Activated CD8-positive, alpha-beta memory T cell treated with anti-CD3 and anti-CD28 coated beads for 24 hours (primary cell): ENCODE measurements at regions not wholly inside any gene's neighbourhood (a gene's known extent, or its start where the extent isn't known, plus 50 kb on each side); places are given as distances from the start of the nearest gene placed in this dataset.

ENCODE experiments used
- DNase-seq: peaks from one replicate; pipeline ENCODE4 v3.0.0-alpha.2; 2020

DNA sequence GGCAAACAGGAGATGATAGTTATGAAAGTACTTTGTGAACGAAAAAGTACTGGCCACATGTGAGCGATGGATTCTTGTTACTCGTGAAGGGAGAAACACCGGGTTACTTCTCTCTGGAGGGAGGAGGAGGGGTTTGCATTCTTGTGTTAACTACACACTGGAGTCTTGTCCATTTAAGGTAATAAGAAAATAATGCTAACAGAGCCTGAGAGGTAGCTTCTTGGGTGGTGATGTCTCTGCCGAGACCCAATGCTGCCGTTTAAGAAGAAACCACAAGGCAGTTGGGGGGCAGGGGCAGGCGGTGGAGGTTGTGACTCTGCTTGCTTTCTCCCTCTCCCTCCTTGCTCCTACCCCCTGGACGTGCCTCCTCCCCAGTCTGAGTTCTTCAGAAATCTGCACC is 100.9 kb upstream of the ROPN1 start:
- DNase-seq: no peak

DNA sequence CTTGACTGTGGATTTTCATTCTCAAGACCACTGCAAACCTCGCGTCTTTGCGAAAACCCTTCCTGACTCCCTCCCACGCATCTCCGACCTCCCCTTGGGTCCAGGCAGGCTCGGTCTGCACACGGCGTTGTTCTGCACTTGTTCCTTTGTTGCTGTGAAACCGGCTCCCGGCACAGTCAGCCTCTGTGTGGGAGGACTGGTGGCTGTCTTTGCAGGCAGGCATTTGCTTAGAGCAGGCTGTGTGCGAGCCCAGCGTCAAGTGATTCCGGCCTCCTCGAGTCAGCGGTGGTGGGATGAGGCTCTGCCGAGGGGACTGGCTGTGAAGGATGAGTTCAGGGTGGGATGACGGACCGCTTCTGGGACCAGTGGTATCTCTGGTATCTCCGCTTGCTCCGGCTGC is 102.6 kb upstream of the ROPN1 start:
- no peak for DNase-seq

DNA sequence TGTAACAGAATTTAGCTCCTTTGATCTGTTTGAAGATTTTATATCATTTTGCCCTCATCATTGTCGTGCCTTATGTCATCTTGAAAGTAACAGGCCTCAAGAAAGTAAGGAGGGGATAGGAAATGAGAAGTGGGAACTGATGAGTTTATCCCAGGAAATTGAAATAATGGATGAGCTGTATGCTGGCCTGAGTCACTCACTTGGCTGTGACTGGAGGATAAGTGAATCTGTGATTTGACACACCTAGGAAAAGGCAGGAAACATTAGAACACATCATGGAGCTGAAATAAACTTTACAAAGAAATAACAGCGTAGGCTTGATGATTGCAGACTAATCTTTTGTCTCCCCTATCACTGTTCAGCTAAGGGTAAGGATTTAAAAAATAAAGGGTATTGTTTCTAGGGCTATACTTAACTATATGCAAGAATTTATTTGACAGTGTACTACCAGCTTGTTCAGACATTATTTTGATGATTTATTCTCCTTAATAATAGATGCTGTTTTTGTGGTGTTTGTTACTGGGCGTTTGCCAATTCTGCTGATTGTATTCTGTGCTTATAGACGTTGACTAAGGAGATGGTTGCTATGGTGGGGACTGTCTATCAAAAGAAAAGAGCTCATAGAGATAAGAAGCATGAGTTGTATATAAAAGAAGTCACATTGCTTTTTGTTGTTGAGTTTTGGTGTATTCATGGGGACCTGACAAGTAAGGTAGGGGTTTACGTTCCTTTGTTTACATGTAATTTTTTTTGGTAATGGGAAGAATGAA is 105.6 kb upstream of the ROPN1 start:
- no peak for DNase-seq

DNA sequence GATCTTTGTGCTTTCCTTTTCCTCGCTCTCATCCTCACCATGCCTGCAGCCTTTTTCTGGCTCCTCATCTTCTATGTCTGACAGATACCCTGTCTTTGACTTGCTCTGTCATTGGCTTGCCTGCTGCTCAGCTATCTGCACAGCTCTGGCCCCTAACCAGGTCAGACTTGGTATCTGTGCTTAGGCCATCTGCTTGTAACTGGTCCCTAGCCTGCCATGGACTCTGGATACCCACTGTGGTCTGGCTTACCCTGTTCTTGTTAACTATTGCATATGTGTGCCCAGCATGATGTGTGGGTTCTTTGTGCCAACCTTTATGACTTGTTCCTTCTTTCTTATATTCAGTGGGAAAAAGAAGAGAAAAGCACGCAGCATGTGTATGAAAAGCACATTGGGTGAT is 109.7 kb upstream of the ROPN1 start:
- no peak for DNase-seq

DNA sequence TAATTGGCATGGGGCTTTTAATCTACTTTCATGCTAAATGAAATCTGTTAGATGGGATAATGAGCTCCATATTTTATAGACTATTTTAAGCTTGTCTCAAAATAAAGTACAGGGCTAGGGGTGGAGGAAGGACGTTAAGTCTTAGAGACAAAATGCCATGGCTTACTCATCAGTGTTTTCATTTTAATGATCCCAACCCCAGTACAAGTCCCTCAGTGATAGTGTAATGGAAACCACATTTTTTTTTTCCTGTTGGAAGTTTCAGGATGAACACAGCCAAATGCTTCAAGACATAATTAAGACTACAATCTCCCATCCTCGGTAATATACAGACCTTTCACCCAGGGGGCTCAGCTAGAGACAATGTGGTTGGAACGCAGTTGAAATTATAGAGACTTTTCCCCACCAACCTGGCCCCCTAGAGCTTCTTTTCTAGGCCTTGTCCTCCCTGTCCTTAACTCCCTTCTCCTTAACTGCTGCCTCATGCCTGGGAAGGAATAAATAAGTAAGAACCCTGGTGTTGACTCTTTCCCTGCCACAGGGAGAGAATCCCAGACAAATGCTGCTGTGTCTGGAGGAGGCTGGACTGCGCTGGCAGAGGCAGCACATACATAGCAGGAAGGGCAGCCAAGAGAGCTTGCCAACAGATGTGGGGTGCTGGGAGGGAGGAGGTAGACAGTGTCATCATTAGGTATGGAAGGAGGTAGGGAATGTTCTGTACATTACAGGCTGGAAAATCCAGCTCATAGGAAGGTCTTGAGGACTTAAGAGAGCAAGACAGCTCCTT is 115.4 kb upstream of the ROPN1 start:
- DNase-seq: no peak

DNA sequence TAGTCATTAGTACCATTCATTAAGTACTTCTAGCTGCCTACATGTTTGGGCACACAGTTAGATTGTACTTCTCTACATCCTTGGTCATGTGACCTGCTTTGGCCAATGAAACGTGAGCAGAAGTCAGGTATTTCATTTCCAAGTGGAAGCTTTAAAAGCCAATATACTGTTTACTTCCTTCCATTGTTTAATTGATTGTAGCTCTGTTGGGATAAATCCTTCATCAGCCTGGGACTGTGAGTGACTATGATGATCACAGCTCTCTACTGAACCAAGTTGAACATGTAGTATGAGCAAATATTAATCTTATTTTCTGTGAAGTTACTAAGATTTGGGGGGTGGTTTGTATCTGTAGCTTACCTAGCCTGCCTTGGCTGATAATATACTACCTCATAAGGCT is 116.5 kb upstream of the ROPN1 start:
- no peak for DNase-seq

DNA sequence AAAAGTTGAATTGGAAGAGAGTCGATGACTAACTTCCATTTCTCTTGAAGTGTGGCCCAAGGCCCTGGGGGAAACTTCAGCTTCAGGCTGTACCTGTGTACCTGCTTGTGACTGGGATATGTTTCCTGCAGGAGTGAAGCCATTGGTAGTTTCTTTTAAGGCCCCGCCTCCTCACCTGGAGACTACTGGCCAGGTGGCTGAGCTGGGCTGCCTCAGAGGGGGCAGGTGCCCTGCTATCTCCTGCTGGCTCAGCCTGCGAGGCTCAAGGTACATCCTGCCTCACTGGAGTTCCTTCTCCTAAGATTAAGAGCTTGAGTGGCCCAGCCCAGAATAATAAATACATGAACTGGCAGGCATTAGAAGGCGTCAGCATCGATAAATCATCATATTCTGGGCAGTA is 121.6 kb upstream of the ROPN1 start:
- DNase-seq: no peak

DNA sequence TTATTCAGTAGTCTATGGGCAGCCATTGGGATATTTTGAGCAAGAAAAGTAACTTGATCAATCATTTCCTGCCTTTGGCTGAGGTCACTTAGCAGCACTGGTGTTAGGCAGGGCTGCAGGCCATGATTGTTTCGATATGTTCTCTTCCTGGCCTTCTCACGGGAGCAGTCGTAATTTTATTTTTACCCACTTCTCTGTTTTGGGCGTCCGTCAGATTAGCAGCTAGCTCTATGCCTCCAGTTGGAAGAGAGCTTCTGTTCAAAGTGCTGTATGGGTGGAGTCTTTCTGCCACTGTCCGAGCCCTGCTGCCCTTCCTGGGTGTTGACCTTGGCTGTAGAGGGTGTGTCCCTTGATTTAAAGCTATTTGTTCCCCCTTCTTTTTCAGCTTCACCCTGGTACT is 123.4 kb upstream of the ROPN1 start:
- no peak for DNase-seq

DNA sequence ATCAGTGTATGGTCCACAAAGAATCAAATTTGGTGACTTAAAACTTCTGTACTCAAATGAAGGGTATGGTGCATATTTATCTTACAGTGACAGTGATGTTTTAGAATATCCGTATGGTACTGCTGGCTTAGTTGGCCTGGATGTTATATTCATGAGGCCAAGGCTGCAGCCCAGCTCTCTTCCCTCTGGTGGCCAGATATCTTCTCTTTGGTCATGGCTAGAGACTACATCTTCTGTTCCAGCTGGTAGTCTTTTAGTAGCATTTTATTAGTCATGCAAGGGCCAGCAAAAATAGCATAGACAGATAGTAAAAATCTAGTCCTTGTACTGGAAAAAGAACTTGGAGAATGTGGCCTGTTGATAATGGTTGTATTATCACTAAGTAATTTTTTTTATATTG is 124.0 kb upstream of the ROPN1 start:
- no peak for DNase-seq

DNA sequence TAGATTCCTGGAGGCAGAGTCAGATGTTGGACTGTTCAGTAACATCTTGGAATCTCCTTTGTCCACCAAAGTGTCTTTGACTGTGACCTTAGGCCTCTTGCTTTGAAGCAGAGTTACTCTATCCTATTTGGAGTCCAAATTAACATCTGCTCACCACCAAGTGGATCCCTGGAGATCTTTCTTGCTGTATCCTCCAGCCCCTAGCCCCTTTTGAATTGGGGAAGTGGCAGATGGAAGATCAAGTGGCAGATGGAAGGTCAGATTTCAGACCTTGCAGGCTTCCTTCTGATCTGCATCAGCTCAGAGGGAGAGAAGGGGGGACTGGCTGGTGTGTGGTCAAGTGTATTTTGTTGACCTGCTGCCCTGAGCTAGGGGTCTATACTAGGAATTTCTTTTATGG is 125.0 kb upstream of the ROPN1 start:
- no peak for DNase-seq

DNA sequence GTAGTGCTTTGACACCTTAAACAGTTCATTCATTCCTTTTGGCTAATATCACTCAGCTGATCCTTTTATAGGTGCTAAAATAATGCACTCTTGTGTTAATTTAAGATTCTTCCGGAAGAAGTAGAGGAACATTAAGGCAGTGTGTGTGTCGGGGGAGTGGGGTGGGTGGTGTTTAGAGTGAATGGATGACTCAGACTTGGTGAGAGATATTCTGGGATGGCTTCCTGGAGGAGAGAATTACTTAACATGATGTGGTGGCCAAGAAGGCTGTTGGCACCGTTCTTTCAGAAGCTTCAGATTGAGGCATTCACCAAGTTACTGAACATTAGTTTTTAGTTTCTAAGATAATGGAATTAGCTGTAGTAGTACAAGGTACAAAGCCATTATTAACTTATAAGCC is 125.6 kb upstream of the ROPN1 start:
- no peak for DNase-seq

DNA sequence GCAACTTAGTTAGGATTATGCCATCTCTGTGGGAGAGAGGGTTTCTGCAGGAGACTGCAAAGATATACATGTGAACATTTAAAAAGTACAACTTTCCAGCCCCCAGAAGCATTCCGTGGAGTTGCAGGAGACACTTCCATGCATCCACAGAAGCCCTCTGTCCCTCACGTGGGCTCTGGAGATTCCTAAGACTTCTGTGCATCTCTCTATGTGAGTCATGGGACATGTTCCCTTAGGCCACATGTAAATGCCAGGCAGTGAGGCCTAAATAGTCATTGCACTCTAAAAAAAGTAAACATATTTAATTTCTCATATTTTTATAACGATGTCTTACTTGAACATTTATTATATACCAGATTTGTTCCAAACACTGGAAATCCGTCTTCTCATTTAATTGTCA is 126.5 kb upstream of the ROPN1 start:
- no peak for DNase-seq

DNA sequence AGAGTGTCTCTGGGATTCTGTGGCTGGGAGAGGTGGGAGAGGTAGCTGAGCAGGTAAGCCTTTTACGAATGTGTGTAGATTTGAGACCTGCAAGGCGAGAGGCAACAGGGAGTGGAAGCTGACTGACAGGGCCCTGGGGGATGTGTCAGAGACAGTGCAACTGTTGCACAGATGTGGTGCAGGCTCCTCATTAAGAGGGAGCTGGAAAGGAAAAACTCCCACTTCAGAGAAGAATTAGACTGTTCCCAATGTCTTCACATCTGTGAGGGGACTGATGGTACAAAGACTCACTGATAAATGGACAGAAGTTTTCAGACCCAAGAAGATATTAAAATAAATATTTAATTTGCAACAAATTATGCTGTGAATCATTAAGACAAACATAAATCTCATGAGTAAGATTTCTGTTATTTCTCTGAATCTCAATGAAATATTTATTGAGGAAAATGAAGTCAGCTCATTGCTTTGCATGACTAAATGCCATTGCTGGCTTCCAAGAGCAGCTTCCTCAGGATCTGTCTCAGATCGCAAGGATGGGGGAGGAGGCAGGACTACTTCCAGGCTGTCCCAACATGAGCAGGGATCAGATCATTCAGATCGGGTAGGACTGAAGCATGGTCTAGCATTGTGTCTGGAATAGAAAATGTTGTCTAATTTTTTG is 127.3 kb upstream of the ROPN1 start:
- DNase-seq: no peak

DNA sequence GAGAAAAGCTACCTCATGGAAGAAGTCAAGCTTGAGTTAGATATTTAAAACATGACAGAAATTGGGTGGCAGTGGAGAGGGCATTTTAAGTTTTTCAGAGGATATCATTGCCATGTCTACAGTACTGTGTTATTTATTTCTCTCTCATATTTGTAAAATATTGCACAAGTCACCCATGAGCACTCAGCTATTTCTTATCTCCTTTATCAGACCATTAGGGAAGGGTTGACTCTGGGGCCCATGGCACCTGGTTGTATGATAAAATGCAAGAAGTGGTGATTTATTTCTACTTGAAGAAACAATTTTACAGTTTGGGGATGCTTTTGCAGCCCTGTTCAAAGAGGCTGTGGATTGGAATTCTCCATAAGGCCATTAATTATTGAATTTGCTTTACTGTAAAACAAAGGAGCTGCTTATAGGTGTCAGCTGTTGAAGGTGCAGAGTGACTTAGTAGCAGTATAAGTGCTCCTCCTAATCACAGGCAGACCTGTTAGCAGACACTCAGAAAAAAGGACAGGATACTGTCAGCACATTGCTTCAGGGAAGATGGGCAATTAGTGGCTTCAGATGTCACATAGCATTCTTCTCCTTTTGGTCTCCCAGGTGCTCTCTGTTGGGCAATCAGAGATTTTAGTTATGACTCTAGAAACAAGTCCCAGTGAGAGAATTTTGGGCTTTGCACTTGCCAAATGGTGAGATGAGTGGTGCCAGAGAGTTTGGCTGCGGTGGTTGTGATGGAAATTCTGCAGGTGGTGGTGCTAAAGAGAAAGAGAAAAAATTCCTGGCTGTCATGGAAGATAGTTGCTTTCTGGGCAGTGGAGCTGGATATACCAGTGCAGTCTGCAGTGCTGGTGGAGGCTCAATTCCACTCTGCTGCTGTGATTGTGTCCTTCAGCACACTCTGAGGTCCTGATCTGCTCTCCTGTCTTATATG is 129.7 kb upstream of the ROPN1 start:
- no peak for DNase-seq

DNA sequence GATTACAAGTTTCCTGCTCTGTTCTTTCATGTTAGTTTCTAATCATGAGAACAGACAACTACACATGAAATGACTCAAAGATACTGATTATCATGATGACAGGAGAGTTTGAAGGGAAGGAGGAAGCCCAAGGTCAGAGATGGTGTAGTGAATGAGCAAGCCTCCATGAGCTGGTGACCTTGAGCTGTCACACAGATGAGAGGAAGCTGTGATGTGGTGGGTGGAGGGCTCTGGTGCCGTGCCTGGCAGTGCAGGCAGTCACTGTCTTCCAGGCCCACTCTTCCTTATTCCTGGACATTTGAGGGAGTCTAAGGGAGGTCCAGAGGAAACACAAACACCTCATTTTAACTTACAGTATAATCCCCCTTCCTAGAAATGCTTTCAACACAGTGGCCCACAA is 133.4 kb upstream of the ROPN1 start:
- DNase-seq: no peak

DNA sequence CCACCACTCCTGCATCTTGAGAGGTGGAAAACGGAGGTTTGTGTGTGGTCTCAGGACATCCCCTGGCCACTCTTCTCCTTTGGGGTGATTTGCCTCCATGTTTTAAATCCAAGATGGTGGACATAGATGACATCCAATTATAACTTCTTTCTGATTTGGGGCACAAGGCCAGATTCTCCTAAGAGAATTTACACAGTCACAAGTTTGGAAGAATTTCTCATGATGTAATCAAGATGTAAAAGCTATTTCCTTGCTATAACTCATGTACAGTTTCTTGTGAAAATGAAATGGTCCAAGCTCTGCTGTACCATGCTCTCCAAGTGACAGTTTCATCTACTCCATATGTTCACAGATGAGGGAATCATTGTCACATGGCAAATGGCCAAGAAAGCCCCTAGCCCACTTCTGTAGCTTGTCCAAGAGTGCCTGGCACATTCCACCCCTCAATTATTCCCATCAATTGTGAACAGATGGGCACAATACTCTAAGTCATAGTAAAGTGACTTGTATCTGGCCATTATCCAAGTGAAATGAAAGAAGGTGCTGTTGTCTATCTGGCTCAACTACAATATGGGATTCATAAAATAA is 134.6 kb upstream of the ROPN1 start:
- no peak for DNase-seq

DNA sequence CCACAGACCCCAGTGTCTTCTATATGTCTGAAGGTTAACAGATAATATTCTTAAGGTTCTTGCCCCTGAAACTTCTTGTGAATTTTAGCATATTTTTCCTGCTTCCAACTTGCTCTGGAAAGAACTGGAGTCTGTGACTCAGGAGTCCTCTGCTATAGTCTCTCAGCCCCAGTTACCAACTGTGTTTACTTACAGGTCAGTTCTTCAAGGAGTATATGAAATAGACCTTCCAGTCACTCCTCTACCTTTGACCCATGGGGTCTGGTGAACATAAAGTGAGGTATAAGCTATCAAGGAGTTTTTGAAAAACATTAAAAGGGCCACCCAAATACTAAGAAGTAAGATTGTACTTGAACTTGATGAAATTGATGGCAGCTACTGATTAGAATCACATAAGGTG is 139.2 kb upstream of the ROPN1 start:
- no peak for DNase-seq

DNA sequence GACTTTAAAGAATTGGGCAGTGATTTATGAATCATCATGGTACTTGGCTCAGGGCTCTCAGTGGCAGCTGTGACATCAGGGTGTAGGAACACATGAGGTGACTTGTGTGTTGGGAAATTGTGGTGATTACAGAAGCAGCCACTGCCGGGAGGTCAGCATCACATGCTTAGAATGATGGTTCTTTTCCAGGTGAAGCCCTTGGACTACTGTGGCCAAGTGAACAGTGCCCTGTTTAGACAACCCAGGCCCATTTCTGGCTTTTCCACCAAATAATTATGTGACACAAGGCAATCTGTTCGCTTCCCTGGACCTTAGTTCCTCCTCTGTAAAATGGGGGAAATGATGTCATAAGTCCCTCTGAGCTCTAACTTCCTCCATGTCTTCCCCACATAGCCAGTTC is 139.7 kb upstream of the ROPN1 start:
- DNase-seq: no peak

DNA sequence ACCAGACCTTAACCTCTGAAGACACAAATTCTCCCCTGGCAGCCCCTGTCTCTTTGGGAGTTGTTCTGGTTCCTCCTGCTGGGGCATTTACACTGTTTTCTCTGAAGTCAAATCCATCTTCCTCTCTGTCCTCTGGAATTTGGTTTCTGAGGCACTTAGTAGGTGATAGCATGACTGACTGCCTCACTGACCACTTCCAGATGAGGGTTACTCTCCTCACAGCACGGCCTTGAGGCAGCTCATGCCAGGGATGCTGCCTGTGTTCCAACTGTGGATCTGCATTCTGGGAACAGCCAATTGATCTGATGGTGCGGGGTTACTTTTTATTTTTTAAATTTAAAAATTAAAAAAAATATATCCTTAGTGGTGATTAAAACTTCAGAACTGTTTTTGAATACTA is 140.9 kb upstream of the ROPN1 start:
- DNase-seq: no peak

DNA sequence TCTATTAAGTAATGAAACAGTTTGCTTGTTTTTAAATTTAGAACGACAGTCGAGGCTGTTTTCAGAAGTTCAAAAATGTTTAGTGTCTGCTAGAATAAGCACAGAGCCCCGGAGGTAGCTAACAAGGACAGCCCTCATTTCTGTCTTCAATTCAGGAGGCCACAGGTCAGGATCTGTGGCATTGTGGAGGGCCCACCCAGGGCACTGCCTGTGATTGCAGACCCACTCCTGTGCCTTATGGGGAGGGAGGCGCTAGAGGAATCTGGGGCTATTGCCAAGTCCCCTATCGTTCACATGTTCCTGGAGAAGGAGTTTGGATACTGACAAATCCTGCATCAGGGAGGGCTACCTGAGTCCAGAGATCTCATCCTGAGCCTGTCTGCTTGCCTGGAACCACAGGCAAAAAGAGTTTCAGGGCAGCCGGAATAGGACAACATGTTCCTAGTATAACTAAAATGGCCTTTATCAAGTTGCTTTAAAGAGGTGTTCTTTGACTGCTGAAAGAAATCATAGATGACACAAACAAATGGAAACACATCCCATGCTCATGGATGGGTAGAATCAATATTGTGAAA is 141.5 kb upstream of the ROPN1 start:
- no peak for DNase-seq

DNA sequence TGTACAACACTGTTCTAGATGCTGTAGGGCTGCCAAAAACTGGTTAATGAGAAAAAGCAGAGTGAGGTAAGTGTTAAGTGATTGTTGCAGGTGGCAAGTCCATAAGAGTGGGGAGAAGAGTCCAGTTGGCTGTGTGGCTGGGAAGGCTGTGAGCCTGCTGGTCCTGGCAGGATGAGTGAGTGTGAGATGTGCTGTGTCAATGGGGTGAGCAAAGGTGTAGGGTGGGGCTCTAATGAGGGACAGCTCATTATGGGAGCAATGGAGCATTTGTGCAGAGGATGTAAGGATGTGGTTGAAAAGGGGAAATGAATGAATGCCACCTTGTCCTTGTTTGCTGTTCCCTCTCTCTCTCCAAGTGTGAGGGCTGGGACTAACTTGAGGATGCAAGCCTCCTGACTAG is 145.3 kb upstream of the ROPN1 start:
- DNase-seq: no peak

DNA sequence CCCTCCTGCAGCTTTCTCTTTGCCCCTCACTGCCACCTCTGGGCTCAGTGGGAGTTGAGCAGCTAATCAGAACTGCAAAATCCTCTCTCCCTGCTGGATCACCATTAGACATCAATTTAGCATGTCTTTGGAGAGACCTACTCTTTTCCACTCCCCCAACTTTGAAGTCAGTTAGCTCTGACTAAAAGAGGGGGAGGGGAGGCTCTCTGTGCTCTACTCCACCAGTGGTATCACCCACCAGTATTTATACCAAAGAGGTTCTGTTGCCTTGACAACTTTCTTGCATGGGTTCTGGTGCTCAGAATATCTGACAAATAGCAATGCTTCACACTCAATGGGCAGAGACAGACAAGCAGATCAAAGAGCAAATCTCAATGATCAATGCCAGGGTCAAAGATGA is 146.2 kb upstream of the ROPN1 start:
- no peak for DNase-seq
